ENCODE measurements at regions not wholly inside any gene's neighbourhood (a gene's known extent, or its start where the extent isn't known, plus 50 kb on each side); places are given as distances from the start of the nearest gene placed in this dataset.

- TF ChIP-seq EZH2 (IDR thresholded peaks at IDR 0.05; ENCODE audit: borderline replicate concordance, low read length): no peak
- TF ChIP-seq CTCF (IDR thresholded peaks at IDR 0.05; ENCODE audit: low read length): no peak
These were observed 208.7 kb downstream of the SOX4 start for GRCh38 chr6:21802175-21802822.

Measured in OCI-LY1 (cell line).